ENCODE measurements at regions not wholly inside any gene's neighbourhood (a gene's known extent, or its start where the extent isn't known, plus 50 kb on each side); places are given as distances from the start of the nearest gene placed in this dataset.

DNA sequence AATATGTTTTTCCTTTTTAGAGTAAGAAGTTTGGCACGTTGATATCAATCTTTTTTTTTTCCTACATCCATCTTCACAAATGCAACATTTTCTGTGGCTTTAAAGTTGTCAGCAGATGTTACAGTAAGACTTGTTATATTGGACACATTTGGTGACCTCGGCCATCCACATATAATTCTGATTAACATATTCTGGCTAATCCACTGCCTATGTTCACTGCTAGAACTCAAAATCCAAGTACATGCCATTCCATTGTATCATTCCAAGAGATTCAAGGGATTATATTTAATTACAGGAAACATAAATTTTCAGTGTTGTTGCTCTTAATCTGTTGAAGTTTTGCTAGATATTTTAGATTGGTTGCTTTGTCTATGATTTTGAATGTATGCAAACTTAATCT is 367.6 kb downstream of the TENT5A start:
- H3K27ac ChIP-seq (ENCODE audit: low read depth in 1 of 2, low read length in 2 of 2) = no peak overlapping the region
- intact Hi-C loops (cut with micrococcal nuclease) = no loop called here
- no peak overlapping the region for H3K4me3 Mint-ChIP-seq
- no peaks in the 10 kb centered on the region for H3K4me1 Mint-ChIP-seq
- H3K27me3 Mint-ChIP-seq (ENCODE audit: low read depth in 3 of 3) = peaks cover 0 to 4% (median 0%) of the 10 kb centered on the region in 3 donors
- H3K36me3 ChIP-seq (replicated peaks in 1 of 2; ENCODE audit: control insufficient read depth in 1 of 2, insufficient read depth in 2 of 2, low read length in 2 of 2) = no peaks in the 10 kb centered on the region
- H3K4me3 ChIP-seq (replicated peaks in 1 of 3; ENCODE audit: low read depth in 2 of 3, low read length in 3 of 3) = no peak overlapping the region
- no peak overlapping the region for H3K9ac ChIP-seq (ENCODE audit: insufficient read depth, low read length, poor library complexity, severe bottlenecking)
- no peaks in the 10 kb centered on the region for H3K4me1 ChIP-seq (ENCODE audit: control insufficient read depth in 1 of 2, insufficient read depth in 2 of 2, low read length in 2 of 2)
- no peak overlapping the region for H3K27ac Mint-ChIP-seq
- H2AFZ ChIP-seq (ENCODE audit: insufficient read depth, low read depth, low read length, poor library complexity, severe bottlenecking) = no peak overlapping the region
- DNase-seq = no peak
- WGBS (ENCODE audit: insufficient coverage) = no CpG with 5 or more reads among the region's 2 CpGs
- no peaks in the 10 kb centered on the region for H3K36me3 Mint-ChIP-seq
- H3K9me3 ChIP-seq (replicated peaks in 1 of 2; ENCODE audit: control insufficient read depth in 1 of 2, insufficient read depth in 1 of 2, low read length in 2 of 2) = no peaks in the 10 kb centered on the region
- TF ChIP-seq, protein P1, sequence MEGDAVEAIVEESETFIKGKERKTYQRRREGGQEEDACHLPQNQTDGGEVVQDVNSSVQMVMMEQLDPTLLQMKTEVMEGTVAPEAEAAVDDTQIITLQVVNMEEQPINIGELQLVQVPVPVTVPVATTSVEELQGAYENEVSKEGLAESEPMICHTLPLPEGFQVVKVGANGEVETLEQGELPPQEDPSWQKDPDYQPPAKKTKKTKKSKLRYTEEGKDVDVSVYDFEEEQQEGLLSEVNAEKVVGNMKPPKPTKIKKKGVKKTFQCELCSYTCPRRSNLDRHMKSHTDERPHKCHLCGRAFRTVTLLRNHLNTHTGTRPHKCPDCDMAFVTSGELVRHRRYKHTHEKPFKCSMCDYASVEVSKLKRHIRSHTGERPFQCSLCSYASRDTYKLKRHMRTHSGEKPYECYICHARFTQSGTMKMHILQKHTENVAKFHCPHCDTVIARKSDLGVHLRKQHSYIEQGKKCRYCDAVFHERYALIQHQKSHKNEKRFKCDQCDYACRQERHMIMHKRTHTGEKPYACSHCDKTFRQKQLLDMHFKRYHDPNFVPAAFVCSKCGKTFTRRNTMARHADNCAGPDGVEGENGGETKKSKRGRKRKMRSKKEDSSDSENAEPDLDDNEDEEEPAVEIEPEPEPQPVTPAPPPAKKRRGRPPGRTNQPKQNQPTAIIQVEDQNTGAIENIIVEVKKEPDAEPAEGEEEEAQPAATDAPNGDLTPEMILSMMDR (IDR thresholded peaks at IDR 0.05) = no peak
- H3K79me2 ChIP-seq (ENCODE audit: insufficient read depth, low read length) = no peaks in the 10 kb centered on the region
- H3K4me2 ChIP-seq (replicated peaks; ENCODE audit: extremely low read depth, low read length, poor library complexity, severe bottlenecking) = no peak overlapping the region
- peaks cover 0 to 3% (median 0%) of the 10 kb centered on the region in 7 donors for H3K9me3 Mint-ChIP-seq
- H3K27me3 ChIP-seq (ENCODE audit: control insufficient read depth in 2 of 2, insufficient read depth in 2 of 2, low read length in 2 of 2) = no peaks in the 10 kb centered on the region
- H4K20me1 ChIP-seq (ENCODE audit: insufficient read depth, low read length) = no peaks in the 10 kb centered on the region

DNA sequence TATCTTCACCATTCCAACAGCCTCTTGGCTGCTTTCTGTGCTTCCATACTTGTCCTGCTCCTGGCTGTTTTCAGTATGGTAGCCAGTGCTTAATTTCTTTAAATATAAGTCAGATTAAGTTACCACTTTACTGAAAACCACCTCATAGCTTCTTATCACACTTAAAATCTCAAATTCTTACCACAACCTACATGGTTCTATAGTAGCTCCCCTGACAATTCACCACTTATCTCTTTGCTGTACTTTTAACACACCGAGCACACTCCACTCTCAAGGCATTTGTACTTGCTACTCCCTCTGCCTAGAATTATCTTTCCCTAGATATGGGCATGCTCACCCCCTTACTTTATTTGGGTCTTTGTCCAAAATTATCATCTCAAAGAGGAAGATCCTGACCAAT is 369.0 kb downstream of the TENT5A start:
- Histone ChIP-seq H3K9ac (ENCODE audit: insufficient read depth, low read length, poor library complexity, severe bottlenecking) (no peak overlapping the region), H3K4me2 (replicated peaks; ENCODE audit: extremely low read depth, low read length, poor library complexity, severe bottlenecking) (no peak overlapping the region), H3K27ac (ENCODE audit: low read depth in 1 of 2, low read length in 2 of 2) (no peak overlapping the region), H3K36me3 (replicated peaks in 1 of 2; ENCODE audit: control insufficient read depth in 1 of 2, insufficient read depth in 2 of 2, low read length in 2 of 2) (no peaks in the 10 kb centered on the region), H3K79me2 (ENCODE audit: insufficient read depth, low read length) (no peaks in the 10 kb centered on the region), H3K9me3 (replicated peaks in 1 of 2; ENCODE audit: control insufficient read depth in 1 of 2, insufficient read depth in 1 of 2, low read length in 2 of 2) (no peaks in the 10 kb centered on the region), H2AFZ (ENCODE audit: insufficient read depth, low read depth, low read length, poor library complexity, severe bottlenecking) (no peak overlapping the region), H3K27me3 (ENCODE audit: control insufficient read depth in 2 of 2, insufficient read depth in 2 of 2, low read length in 2 of 2) (no peaks in the 10 kb centered on the region), H4K20me1 (ENCODE audit: insufficient read depth, low read length) (no peaks in the 10 kb centered on the region), H3K4me1 (ENCODE audit: control insufficient read depth in 1 of 2, insufficient read depth in 2 of 2, low read length in 2 of 2) (no peaks in the 10 kb centered on the region), H3K4me3 (replicated peaks in 1 of 3; ENCODE audit: low read depth in 2 of 3, low read length in 3 of 3) (no peak overlapping the region)
- intact Hi-C loops (cut with micrococcal nuclease) = no loop called here
- H3K27me3 Mint-ChIP-seq (ENCODE audit: low read depth in 3 of 3) = peaks cover 0 to 6% (median 0%) of the 10 kb centered on the region in 3 donors
- no peak overlapping the region for H3K27ac Mint-ChIP-seq
- peaks cover 0 to 3% (median 0%) of the 10 kb centered on the region in 7 donors for H3K9me3 Mint-ChIP-seq
- 89% methylated on average over 1 of the region's 1 CpG for WGBS (ENCODE audit: insufficient coverage)
- H3K4me1 Mint-ChIP-seq = no peaks in the 10 kb centered on the region
- H3K36me3 Mint-ChIP-seq = no peaks in the 10 kb centered on the region
- TF ChIP-seq, protein P1 (IDR thresholded peaks at IDR 0.05) = no peak
- H3K4me3 Mint-ChIP-seq = no peak overlapping the region
- no peak for DNase-seq

Data from CD14-positive monocyte (primary cell).